RWPE2 (cell line): ENCODE measurements at regions not wholly inside any gene's neighbourhood (a gene's known extent, or its start where the extent isn't known, plus 50 kb on each side); places are given as distances from the start of the nearest gene placed in this dataset.

Source experiments
- ATAC-seq: fragments of 200-7000 bp; cut with Tn5 transposase; 3 replicates; pipeline ENCODE4 v1.9.1; 2021; ENCODE audit warnings: low read depth
- DNase-seq: peaks from one replicate; pipeline ENCODE4 v3.0.0-alpha.2; 2020; ENCODE audit warnings: low spot score
- H3K27ac ChIP-seq: fragments of 450-650 bp; 2 replicates; pipeline ENCODE4 v1.5.1; 2017; ENCODE audit warnings: mild to moderate bottlenecking; ENCODE audit not compliant: poor library complexity, severe bottlenecking
- H3K27me3 ChIP-seq: fragments of 250-450 bp; sonication (Bioruptor Pico); 2 replicates; pipeline ENCODE4 v1.5.1; 2021; ENCODE audit warnings: mild to moderate bottlenecking, moderate library complexity; ENCODE audit not compliant: insufficient read depth, poor library complexity, severe bottlenecking
- H3K36me3 ChIP-seq: fragments of 250-450 bp; sonication (Bioruptor Pico); 2 replicates; pipeline ENCODE4 v1.5.1; 2020; ENCODE audit warnings: low read depth, mild to moderate bottlenecking, moderate library complexity
- H3K4me1 ChIP-seq: fragments of 250-450 bp; sonication (Bioruptor Pico); 2 replicates; pipeline ENCODE4 v1.5.1; 2021; ENCODE audit warnings: mild to moderate bottlenecking, moderate library complexity; ENCODE audit not compliant: insufficient read depth, poor library complexity, severe bottlenecking
- H3K4me3 ChIP-seq: fragments of 250-450 bp; sonication (Bioruptor Pico); 2 replicates; pipeline ENCODE4 v1.5.1; 2021; ENCODE audit warnings: mild to moderate bottlenecking, moderate library complexity; ENCODE audit not compliant: severe bottlenecking
- H3K9me3 ChIP-seq: fragments of 250-450 bp; sonication (Bioruptor Pico); 2 replicates; pipeline ENCODE4 v1.5.1; 2021; ENCODE audit warnings: mild to moderate bottlenecking, moderate library complexity; ENCODE audit not compliant: severe bottlenecking
- TF ChIP-seq, protein P1 (sequence below): fragments of 450-650 bp; IDR thresholded peaks from one replicate; pipeline ENCODE4 v1.5.1; 2017; ENCODE audit warnings: mild to moderate bottlenecking, moderate library complexity; ENCODE audit not compliant: poor library complexity, severe bottlenecking

DNA sequence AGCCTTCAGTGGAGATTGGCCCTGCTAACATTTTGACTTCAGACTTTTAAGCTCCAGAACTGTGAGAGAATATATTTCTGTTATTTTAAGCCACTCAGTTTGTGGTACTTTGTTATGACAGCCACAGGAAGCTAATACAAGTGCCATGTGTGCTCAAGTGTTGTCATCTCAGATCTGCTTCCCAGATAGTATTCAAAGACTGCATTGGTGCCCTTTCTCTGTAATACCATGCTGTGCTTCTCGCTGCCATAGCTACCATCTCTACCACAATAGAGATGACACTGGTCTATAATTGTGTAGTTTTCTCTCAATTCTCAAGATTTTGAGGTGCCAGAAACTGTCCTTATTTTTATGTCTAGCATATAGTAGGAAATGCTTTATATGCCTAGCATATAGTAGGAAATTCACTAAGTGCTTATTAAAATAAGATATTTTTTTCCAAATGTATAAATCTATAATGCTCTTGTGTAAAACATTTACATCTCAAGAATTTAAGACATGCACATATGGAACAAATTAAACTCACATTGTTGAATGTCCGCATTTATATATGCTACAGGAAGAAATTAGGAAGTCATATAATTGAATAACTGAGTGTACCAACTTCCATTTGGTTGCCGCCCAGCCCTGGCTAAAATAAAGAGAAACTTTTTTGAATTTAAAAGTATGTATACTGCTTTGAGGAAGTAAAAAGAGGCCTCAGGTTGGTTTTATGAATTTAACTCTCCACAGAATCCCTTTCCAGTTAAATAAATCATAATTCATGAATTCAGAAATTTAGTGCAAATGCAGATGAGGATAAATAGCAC lies 77.6 kb downstream of the TPBG start:
- ATAC-seq (no peak), DNase-seq (no peak)
- no peak overlapping the region for H3K4me3 ChIP-seq

DNA sequence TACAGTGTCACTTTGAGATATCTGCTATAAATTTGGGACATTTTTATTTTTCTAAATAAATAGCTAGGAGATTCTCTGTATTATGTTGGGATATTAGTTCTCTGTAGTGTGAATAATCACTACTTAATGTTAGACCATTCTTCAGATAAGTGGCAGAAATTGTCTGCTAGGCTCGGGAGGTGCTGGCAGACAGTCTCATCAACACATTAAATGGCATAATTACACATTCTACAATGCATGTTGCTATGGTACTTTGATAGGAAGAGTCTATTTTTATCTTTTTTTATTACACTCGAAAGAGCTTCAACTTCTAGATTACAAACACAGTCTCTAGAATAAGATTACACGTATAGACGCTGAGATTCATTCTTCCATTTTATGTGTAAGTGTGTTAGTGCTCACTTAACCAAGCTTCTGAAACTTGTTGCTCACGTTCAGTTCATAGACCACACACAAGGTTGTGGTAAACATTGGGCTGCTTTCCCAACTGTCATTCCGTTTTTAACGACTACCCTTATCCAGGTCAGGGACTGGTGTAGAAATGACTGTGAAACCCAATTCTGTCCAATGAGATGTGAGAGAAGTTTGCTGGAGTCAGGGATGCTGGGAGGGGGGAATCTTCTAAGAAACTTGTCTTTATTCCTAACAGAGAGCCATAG lies 78.6 kb downstream of the TPBG start:
- Histone ChIP-seq H3K9me3 (no peaks in the 10 kb centered on the region), H3K4me1 (no peaks in the 10 kb centered on the region), H3K27me3 (no peaks in the 10 kb centered on the region), H3K27ac (no peak overlapping the region), H3K36me3 (no peaks in the 10 kb centered on the region), H3K4me3 (no peak overlapping the region)
- TF ChIP-seq, protein P1, sequence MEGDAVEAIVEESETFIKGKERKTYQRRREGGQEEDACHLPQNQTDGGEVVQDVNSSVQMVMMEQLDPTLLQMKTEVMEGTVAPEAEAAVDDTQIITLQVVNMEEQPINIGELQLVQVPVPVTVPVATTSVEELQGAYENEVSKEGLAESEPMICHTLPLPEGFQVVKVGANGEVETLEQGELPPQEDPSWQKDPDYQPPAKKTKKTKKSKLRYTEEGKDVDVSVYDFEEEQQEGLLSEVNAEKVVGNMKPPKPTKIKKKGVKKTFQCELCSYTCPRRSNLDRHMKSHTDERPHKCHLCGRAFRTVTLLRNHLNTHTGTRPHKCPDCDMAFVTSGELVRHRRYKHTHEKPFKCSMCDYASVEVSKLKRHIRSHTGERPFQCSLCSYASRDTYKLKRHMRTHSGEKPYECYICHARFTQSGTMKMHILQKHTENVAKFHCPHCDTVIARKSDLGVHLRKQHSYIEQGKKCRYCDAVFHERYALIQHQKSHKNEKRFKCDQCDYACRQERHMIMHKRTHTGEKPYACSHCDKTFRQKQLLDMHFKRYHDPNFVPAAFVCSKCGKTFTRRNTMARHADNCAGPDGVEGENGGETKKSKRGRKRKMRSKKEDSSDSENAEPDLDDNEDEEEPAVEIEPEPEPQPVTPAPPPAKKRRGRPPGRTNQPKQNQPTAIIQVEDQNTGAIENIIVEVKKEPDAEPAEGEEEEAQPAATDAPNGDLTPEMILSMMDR, result no peak
- ATAC-seq (no peak), DNase-seq (no peak)

More for the DNA sequence above, 77.6 kb downstream of the TPBG start:
- Histone ChIP-seq H3K27me3 (no peaks in the 10 kb centered on the region), H3K9me3 (no peaks in the 10 kb centered on the region), H3K27ac (no peak overlapping the region), H3K4me1 (no peaks in the 10 kb centered on the region), H3K36me3 (no peaks in the 10 kb centered on the region)
- TF ChIP-seq, protein P1, result no peak

DNA sequence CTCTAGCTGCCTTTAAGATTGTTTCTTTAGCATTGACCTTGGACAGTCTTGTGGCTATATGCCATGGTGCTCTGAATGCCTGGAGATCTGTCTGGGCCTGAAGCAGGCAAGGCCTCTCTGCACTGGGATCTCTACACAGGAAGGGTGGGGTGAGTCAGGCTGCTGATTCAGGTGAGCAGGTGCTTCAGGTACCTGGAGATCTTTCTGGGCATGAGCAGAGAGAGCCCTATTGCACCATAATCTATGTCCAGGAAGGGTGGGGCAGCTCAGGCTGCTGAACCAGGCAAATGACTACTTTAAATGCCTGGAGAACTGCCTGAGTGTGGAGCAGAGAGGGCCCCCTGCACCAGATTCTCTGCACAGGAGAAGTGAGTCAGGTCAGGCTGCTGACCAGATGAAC lies 94.5 kb downstream of the TPBG start:
- Histone ChIP-seq H3K27ac (peak overlapping the region; percentile 84), H3K9me3 (peaks cover 11% of the 10 kb centered on the region), H3K27me3 (no peaks in the 10 kb centered on the region), H3K4me3 (no peak overlapping the region), H3K4me1 (peaks cover 16% of the 10 kb centered on the region), H3K36me3 (no peaks in the 10 kb centered on the region)
- TF ChIP-seq, protein P1, result no peak
- peak; percentile 92 for DNase-seq
- ATAC-seq, result peak; percentile 99

DNA sequence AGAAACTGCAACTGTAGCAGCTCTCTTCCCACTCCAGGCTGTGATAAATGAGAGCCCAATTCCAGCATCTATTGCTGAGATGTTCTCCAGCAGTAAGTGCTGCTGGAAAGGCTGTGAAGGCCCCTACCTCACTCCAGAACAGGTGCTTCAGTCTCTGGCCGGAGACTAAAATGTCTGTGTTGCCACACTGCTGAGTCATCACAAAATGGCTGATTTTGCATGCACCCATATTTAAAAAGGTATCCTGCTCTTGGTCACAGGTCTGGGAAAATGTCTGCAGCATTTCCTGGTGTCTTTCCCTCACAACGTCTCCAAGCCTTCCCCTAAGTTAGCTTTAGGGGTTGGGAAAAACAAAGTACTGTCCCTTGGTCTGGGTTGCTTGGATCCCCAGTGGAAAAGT lies 95.1 kb downstream of the TPBG start:
- Histone ChIP-seq H3K36me3 (no peaks in the 10 kb centered on the region), H3K9me3 (peaks cover 11% of the 10 kb centered on the region), H3K27me3 (no peaks in the 10 kb centered on the region), H3K4me1 (peaks cover 16% of the 10 kb centered on the region), H3K4me3 (no peak overlapping the region), H3K27ac (peak overlapping the region; percentile 84)
- ATAC-seq (no peak), DNase-seq (no peak)
- TF ChIP-seq, protein P1, result no peak

DNA sequence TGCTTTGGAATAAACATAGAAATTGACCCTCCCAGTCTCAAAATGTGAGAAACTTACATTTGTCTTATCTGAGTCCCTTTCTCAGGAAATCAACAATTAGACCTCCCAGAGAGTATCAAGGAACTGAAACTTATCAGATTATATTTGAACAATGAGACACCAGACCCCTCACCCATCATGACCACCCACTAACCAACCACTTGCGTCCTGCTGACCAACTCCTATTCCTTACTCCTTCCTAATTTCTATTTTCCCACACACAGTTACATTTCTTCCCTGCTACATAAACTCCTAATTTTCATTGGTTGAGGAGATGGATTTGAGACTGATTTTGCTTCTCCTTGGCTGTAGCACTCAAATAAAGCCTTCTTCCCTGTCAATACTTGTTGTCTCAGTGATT lies 97.9 kb downstream of the TPBG start:
- H3K36me3 ChIP-seq, result no peaks in the 10 kb centered on the region
- TF ChIP-seq, protein P1, result no peak
- no peak overlapping the region for H3K4me3 ChIP-seq
- ATAC-seq (no peak), DNase-seq (no peak)
- no peaks in the 10 kb centered on the region for H3K27me3 ChIP-seq
- peaks cover 11% of the 10 kb centered on the region for H3K9me3 ChIP-seq
- peaks cover 16% of the 10 kb centered on the region for H3K4me1 ChIP-seq
- no peak overlapping the region for H3K27ac ChIP-seq
